ENCODE measurements at regions not wholly inside any gene's neighbourhood (a gene's known extent, or its start where the extent isn't known, plus 50 kb on each side); places are given as distances from the start of the nearest gene placed in this dataset.

DNA sequence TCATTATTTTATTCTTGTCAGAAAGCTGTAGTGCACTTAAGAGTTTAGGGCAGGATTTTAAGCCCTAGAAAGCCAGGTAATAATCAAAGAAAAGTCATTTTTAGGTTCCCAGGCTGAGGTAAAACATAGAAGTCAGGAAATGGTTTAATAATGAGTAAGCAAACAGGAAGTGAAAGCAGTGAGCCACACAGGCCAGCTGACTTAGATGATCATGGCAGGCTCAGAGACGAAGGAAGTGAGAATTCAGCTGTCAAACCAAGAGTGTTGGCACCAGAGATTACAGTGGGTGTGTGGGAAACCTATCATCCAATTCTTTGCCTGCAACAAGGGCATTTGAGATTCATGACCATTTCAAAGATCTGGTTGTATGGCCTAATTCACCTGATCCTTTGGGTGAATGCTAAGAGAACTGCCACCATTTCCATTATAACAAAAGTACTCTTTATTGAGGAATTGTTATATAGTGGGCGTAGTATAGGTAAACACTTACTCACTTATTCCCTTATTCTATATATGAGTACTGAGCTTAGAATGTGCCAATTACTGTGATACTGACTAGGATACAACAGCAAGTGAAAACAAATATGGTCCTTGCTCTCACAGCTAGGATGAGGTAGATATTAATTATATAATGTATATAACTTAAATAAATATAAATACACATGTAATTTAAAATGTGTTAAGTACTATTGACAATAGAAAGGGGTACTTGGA, 103.7 kb upstream of the EDNRB start:
- Mint-ChIP-seq H3K27ac (no peak overlapping the region), H3K4me1 (peaks cover 7% of the 10 kb centered on the region), H3K4me3 (no peak overlapping the region), H3K27me3 (ENCODE audit: low read depth, poor library complexity) (no peaks in the 10 kb centered on the region), H3K9me3 (peaks cover 23% of the 10 kb centered on the region), H3K36me3 (ENCODE audit: low read depth) (no peaks in the 10 kb centered on the region)
- DNase-seq: no peak
- TF ChIP-seq, protein P1, sequence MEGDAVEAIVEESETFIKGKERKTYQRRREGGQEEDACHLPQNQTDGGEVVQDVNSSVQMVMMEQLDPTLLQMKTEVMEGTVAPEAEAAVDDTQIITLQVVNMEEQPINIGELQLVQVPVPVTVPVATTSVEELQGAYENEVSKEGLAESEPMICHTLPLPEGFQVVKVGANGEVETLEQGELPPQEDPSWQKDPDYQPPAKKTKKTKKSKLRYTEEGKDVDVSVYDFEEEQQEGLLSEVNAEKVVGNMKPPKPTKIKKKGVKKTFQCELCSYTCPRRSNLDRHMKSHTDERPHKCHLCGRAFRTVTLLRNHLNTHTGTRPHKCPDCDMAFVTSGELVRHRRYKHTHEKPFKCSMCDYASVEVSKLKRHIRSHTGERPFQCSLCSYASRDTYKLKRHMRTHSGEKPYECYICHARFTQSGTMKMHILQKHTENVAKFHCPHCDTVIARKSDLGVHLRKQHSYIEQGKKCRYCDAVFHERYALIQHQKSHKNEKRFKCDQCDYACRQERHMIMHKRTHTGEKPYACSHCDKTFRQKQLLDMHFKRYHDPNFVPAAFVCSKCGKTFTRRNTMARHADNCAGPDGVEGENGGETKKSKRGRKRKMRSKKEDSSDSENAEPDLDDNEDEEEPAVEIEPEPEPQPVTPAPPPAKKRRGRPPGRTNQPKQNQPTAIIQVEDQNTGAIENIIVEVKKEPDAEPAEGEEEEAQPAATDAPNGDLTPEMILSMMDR (IDR thresholded peaks at IDR 0.05): no peak

GRCh38 chr13:78020861-78021260, 102.2 kb upstream of the EDNRB start:
- H3K9me3 Mint-ChIP-seq: peaks cover 33% of the 10 kb centered on the region
- no peaks in the 10 kb centered on the region for H3K36me3 Mint-ChIP-seq (ENCODE audit: low read depth)
- H3K4me1 Mint-ChIP-seq: peaks cover 7% of the 10 kb centered on the region
- H3K27ac Mint-ChIP-seq: peak overlapping the region; percentile 46
- no peak overlapping the region for H3K4me3 Mint-ChIP-seq
- H3K27me3 Mint-ChIP-seq (ENCODE audit: low read depth, poor library complexity): no peaks in the 10 kb centered on the region
- TF ChIP-seq, protein P1 (IDR thresholded peaks at IDR 0.05): no peak
- peak; percentile 25 for DNase-seq

DNA sequence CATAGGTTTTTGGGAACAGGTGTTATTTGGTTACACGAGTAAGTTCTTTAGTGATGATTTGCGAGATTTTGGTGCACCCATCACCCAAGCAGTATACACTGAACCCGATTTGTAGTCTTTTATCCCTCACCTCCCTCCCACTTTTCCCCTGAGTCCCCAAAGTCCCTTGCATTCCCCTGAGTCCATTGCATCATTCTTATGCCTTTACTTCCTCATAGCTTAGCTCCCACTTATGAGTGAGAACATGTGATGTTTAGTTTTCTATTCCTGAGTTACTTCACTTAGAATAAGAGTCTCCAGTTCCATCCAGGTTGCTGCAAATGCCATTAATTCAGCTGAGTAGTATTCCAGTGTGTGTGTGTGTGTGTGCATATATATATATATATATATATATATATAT, 97.2 kb upstream of the EDNRB start:
- H3K9me3 Mint-ChIP-seq: peaks cover 25% of the 10 kb centered on the region
- no peak for DNase-seq
- no peak overlapping the region for H3K4me3 Mint-ChIP-seq
- TF ChIP-seq, protein P1 (IDR thresholded peaks at IDR 0.05): no peak
- peaks cover 2% of the 10 kb centered on the region for H3K4me1 Mint-ChIP-seq
- H3K27ac Mint-ChIP-seq: no peak overlapping the region
- no peaks in the 10 kb centered on the region for H3K36me3 Mint-ChIP-seq (ENCODE audit: low read depth)
- H3K27me3 Mint-ChIP-seq (ENCODE audit: low read depth, poor library complexity): no peaks in the 10 kb centered on the region

DNA sequence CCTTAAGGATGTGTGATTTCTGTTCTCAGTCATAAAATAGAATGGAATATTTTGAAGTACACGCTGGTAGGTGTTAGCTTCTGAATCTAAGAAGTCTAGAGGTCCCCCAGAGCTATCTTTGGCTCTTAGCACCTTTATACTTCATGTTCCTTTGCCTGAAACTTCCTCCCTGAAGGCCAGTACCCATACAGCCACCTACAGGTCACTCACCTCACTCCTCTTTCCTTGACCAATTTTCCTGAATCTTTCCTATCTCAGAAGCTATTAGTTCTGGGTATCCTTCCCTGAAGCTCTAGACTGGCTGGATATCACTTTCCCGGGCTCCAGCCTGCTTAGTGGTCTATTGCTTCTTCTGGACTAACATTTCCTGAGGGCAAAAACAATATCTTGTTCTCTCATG, 93.4 kb upstream of the EDNRB start:
- no peak for DNase-seq
- no peak overlapping the region for H3K27ac Mint-ChIP-seq
- H3K36me3 Mint-ChIP-seq (ENCODE audit: low read depth): no peaks in the 10 kb centered on the region

DNA sequence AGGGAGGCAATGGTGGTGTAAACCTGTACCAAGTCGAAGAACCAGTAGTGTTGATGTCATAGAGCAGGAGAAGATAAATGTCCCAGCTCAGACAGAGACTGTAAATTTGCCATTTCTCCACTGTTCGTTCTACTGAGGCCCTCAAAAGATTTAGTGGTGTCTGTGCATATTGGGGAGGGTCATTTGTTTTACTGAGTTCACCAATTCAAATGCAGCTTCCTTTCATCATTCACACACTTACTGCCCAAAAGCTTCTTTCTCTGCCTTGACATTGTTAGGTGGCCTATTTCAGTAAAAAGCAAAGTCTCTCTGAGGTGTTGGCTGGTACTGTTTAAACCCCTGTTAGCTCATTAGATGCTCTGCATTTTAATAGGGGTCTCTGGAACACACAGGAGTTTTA, 86.2 kb upstream of the EDNRB start:
- DNase-seq: no peak
- Mint-ChIP-seq H3K9me3 (peaks cover 26% of the 10 kb centered on the region), H3K4me1 (no peaks in the 10 kb centered on the region), H3K27me3 (ENCODE audit: low read depth, poor library complexity) (no peaks in the 10 kb centered on the region), H3K4me3 (no peak overlapping the region), H3K36me3 (ENCODE audit: low read depth) (no peaks in the 10 kb centered on the region), H3K27ac (no peak overlapping the region)
- TF ChIP-seq, protein P1 (IDR thresholded peaks at IDR 0.05): no peak

More for the DNA sequence above, 93.4 kb upstream of the EDNRB start:
- Mint-ChIP-seq H3K4me1 (no peaks in the 10 kb centered on the region), H3K9me3 (peaks cover 7% of the 10 kb centered on the region), H3K4me3 (no peak overlapping the region), H3K27me3 (ENCODE audit: low read depth, poor library complexity) (no peaks in the 10 kb centered on the region)
- TF ChIP-seq, protein P1 (IDR thresholded peaks at IDR 0.05): no peak

DNA sequence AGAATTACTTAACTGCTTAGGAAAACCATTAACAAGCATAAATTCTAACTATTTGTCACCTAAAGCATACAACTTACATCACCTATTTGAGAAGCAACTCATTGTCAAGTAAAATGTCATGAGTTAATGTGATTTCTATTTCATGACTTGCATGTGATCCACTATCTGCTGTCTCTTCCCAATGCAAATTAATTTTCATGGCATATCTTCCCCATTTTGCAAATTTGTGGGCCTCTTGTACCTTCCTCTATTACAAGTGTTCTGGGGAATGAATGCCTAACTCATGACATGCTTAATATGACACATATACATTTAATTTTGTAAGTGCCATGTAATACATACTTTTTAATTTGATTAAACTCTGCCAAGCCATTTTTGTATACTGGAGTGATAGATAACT, 81.1 kb upstream of the EDNRB start:
- DNase-seq: no peak
- no peak overlapping the region for H3K4me3 Mint-ChIP-seq
- TF ChIP-seq, protein P1 (IDR thresholded peaks at IDR 0.05): no peak
- H3K27ac Mint-ChIP-seq: no peak overlapping the region
- peaks cover 35% of the 10 kb centered on the region for H3K9me3 Mint-ChIP-seq
- H3K36me3 Mint-ChIP-seq (ENCODE audit: low read depth): no peaks in the 10 kb centered on the region
- no peaks in the 10 kb centered on the region for H3K4me1 Mint-ChIP-seq
- no peaks in the 10 kb centered on the region for H3K27me3 Mint-ChIP-seq (ENCODE audit: low read depth, poor library complexity)
